OCI-M2 (cell line): ENCODE measurements at regions not wholly inside any gene's neighbourhood (a gene's known extent, or its start where the extent isn't known, plus 50 kb on each side); places are given as distances from the start of the nearest gene placed in this dataset.

Experiments used
- DNase-seq: peaks from one replicate; lab custom pipeline; 2025; ENCODE audit not compliant: unreplicated experiment; lab: John Stamatoyannopoulos, UW

DNA sequence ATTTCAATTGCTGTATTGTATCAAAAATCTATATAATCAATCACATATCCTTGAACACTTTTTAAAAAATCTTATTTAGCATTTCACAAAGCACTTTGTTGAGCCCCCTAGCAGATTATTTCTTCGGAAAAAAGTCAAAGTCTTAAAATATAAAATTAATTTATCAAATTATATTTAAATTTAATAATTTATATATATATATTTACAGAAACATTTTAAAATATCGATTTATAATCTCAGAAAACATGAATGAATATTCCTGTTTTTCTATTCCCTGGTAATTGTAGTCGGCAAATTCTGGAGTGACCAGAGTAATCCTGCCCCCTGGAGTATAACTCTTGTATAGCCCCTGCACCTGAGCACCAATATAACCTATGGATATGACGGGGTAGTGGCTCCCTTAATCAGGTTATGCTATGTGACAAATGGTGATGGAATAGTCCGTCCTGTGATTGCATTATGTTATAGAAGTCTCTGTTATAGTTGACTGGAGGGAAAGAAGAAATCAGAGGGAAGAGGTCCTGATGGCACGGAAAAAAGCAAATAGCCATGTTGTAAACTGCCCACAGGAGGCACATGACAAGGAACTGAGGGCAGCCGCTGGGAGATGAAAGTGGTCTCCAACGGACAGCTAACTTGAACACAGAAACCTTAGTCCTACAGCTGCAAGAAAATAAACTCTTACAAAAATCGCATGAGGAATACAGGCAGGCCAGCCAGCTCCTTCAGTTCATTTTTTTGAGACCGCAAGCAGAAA is 1092.3 kb downstream of the ARAP2 start:
- DNase-seq, result no peak

DNA sequence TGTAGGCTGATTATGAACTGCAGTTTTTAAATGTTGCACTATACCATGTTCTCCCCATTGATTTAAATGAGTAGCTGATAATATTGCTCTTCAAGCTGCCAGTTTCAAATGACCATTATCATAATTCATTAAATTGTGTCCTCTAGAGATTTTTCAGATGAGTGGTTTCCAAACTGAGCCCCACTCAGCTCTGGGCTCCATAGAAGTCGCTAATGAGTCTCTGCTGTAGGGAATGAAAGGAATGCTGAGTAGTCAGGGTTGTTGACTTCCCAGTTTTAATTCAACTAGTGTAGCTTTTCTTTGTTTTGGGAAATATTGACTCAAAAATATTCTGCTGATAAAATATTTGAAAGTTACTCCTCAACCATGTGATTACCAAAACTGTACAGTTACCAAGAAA is 1081.1 kb downstream of the ARAP2 start:
- no peak for DNase-seq

DNA sequence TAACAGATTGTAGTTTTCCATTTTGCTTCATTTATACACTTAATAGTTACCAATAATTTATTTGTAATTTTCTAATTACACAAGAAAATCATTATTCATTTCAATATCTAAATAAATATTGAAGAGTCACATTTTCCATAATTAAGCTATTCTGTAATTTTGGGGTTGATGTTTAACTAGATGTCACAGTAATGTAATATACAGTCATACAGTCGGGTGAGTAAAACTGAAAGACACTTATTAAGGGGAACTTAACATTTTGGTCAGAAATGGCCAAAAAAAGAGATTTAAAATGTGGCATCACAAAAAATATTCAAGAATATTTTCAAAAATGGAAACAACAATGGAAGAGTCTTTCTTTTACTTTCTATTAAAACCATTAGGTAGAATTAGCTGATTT is 1080.3 kb downstream of the ARAP2 start:
- DNase-seq, result no peak

DNA sequence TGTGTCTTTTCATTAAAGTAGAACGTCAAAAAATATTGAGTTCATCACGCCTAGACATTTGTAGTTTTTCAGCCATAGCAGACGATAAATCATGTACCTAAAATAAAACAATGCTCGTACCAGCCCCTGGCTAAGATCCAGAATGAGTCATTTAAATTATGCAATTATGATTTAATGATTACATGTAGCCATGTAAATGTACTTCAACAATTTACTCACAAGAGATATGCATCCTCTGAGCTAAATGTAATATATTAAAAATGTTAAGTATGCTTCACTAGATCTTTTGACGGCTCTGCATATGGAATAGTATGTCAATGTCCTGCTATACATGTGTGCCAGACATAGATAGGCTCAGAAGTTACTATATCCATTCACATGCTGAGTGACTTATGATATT is 1077.8 kb downstream of the ARAP2 start:
- no peak for DNase-seq

DNA sequence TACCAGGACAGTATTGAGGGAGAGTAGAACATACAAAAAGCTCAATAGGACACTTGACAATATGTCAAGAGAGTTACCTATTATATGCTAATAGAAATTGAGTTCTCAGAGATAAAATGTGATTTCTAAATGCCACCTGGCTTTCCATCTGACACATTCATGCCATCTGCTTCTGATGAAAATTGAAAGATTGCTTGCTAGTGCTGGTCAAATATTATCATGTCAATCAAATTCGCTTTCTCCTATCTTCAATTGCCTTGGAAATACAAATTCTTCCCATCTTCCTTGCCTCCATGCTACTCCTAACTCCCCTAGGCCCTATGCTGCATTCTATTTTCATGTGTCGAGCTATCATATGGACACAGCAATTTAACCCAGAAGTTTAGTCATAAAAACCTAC is 1076.9 kb downstream of the ARAP2 start:
- DNase-seq, result no peak

DNA sequence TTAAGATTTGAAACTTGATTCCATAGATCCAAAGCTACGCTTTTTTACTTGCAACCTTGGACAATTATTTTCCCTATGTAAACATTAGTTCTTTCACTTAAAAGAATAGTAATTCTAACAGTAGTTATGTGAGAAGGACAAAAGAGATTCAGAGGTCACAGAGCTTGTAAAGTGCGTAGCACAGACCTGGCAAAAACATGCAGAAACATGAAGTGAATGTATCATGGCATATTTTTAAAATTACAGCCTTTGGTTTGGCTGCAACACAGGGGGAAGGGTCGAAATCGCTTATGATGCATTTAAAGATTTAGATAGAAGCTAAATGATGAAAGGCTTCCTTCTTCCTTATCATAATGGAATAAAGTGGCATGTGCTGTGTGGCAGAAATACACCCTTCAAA is 1068.8 kb downstream of the ARAP2 start:
- DNase-seq, result no peak

DNA sequence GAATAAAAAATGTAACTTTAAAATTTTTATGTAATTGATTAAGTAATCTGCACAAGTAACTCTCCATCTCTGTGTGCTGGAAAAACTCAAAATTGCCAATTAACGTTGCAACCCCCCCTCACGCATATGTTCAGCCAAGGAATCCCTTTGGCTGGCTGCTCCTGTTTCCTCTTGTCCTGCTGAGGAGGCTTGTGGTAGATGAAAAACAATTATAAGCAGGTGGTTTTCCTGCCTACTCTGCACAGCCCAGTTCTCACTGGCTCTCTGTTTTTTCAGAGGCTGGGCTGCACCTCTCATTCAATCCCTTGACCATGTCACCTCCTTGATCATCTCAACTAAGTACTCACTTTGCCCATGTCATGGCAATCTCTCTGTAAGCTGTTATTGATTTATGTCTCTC is 1068.4 kb downstream of the ARAP2 start:
- DNase-seq, result no peak

DNA sequence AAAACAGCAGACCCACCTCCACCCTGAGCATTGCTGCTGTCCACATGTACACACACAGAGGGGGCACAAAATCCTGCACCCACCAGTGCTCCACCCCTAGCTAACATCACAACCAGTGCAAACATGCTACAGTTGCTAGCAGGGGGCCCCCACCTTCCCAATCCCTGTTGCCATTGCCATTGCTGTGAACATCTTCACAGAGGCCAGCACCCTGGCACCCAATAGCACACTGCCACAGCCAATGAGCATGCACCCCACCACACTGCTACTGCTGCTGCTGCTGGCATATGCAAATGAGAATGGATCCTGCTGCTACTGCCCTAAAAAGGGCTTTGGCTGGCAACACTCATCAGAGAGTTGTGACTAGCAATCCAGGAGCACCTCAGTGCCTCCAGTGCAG is 1061.9 kb downstream of the ARAP2 start:
- DNase-seq, result no peak

DNA sequence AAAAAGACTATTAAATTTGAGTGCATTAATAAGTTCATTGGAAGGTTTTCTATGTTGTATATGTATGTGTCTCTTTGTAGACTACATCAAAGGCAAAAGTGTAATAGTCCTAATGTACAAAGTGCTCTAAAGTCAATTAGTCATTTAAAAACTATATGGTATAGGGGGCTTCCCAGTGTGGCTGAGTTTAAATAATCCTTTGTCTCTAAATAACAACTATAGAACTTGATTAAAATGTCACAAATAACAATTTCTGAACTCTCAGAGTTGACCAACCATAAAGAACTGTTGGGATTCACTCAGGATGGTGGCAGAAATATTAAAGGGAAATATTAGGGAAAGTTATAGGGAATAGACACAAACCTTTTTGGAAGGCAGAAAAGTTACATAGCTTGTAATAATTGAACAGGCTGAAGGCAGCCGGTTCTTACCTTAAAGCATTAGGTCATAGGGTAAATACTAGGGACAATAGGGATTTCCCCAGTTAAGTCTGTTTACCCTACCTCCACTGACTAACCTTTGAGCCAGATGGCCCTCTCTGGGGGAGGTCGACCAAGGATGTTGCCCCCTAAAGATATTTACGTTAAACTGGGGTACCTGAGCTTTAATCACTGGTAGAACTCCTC is 1054.2 kb downstream of the ARAP2 start:
- no peak for DNase-seq

DNA sequence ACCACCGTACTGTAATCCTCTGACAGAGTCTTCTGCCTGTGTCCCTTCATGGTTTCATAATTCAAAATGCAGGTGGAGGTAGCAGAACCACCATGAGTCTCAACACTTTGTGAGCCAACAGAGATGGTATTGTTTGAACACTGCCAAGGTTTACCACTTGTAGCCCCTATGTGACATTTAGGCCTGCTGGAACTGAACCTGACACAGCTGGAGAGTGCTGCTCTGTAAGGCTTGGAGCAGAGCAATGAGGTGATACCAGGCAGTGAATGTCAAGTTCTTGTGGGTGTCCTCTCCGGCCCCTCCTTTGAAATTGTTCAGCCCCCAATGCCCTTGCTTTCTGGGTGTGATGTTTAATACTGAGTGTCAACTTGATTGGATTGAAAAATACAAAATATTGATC is 1042.9 kb downstream of the ARAP2 start:
- DNase-seq, result no peak

DNA sequence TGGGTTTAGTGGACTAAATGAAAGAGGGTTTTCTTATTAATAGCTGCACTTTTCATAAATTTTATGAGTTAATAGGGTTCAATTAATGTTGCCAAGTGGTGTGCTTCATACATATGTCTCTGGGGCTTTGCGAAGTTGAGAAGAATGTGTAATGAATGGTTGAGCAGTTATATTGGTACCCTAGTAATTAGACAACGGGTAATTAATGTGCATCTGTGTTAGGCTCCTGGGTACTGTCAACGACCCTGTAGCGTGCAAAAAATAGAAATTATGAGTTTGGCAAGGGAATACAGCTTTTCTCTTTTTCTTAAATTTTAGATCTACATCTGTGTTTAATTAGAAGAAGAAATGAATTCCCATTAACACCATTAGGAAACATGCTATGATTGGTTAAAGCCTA is 1027.7 kb downstream of the ARAP2 start:
- DNase-seq, result no peak

DNA sequence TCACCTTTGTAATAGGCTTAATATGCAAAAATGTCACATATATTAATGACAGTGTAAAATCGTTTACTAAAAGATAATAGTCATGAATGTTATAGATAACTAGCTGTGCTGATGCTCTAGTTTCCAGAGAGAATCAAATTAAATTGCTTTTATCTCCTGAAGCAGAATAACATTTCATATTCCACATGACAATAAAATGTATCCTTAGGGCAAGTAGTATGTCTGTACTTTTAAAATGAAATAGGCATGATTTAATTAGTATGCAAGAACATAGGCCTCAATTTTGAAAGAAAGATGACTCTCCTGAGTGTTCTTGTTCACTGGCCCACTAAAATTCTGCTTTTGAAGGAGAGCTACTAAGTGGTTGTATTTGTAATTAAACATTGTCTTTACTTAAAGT is 1027.0 kb downstream of the ARAP2 start:
- no peak for DNase-seq

DNA sequence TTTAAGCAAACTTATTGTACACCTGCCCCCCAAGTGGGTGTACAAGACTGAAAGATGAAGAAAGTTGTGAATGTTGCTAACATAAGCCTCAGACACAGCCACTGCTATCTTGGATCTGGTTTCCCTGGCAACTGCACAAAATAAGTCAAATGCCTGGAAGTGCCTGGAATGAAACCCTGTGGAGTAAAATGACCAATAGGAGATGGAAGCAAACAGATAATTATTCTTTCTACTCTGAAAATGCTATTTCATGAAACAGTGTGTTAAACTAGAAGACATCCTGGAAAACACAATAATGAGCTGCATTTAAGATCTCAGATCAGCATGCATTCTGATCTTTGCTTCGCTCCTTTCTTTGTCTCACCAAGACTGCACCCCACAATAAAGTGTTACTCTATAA is 1016.0 kb downstream of the ARAP2 start:
- no peak for DNase-seq

DNA sequence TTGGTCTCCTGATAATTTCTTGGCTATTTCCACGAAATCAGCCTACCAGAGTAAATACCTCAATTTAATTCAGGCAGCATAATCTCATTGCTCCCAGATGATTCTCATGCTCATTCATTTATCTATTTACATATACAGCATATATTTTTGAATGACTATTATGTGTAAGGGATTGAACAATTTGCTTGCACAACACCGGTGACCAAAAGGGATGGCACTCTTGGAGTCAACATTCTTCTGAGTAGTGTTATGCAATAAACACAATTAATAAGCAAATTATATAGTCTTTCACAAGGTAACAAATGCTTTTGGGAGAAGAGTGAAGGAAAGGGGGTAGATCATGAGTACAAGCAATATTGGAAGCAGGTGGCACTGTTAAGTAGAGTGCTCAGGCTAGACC is 1015.3 kb downstream of the ARAP2 start:
- DNase-seq, result no peak

DNA sequence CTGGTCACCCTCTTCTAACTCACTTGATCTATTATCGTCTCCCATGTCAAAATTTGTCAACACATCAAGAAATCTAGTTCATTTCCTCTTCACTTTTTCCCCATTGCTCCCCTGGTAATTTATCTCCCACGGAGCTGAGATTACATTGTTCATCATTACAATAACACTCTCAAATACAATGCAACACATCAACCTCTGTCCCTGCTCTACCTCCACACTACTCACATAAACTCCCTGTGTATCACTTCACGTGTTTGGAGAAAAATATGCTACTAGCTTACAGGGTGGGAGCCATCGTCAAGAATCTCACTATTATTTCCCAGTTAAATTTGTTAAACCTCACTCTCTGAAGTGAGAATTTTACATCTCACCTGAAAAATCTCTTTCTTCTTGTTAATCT is 1006.4 kb downstream of the ARAP2 start:
- no peak for DNase-seq

DNA sequence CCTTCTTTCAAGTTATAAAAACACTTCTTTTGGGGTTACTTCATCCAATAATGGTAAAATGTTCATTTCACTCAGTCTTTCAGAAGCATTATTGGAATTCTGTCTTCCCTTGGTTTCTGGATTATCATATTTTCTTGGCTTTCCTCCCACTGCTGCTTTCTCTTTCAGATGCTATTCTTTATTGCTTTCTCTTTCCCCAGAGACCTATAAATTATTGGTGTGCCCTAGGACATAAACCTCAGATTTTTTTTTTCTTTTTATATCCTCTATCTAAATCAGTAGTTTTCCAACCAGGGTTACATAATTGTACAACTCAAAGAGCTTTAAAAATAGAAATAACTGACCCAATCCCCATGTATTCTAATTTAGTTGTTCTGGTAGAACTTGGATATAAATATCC is 1005.5 kb downstream of the ARAP2 start:
- DNase-seq, result no peak

DNA sequence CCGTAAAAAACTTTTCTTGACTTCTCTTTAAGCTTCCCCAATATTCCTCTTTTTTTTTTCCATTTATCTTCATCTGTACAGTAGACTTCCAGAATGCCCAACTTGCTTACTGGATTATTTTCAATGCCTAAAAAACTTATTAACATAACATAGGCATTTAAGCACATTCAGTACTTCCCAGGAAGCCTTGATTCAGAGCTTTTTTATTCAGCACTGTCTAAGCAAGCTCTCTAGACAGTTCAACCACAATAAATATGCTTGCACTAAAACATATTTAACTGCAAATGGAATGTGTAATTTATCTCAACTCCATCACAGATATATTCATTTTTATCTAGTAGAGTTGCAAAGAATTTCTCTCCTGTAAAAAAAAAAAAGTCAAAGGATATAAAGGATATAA is 997.8 kb downstream of the ARAP2 start:
- DNase-seq, result no peak

DNA sequence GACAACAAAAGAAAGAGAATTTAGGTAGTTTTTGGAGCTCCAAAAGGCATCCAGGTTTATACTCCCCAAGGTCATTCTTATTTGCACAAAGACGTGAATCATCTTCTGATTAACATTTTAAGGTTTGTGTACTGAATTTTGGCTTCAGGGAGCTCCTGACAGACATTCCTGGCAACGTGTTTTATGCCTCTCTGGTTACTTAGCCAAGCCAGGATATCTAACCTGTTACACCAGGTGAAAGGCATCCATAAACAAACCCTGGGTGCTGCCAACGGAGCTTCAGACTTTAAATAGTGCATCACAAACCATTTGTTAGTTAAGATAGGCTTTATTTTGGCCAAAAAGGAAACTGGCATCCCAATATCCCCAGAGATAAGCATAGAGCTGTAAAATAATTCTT is 997.3 kb downstream of the ARAP2 start:
- DNase-seq, result no peak

DNA sequence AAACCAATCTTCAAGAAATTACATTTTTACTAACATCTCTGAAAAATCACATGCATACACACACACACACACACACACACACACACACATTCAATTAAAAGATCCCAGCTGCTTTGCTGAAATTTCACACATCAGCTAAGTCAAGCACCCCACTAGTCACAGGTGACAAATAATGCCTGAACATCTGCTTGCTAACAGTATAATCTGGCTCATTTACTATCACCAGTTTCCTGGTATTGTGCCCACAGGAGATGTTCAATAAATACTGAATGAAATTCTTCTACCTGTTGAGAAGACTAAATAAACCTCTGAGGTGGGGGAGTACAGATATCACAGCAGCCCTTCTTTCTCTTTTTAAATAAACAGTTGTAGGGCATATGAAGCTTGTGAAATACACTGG is 994.0 kb downstream of the ARAP2 start:
- no peak for DNase-seq

DNA sequence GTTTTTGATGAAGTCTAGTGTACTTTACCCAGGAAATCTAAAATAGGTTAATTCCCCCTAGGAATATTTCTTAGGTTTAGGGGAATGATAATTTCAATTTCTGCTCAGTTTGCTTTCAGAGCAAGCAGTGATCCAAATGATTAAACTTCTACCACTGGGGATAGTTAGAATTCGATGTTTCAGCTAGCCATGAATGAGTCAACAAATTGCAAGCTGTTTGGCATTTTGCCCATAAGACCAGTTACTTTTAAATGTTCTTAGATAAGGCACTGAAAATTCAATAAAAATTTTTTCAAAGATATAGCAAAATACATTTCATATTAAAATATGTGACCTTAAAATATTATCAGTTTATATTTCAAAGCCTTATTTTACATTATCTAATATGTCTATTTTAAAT is 993.6 kb downstream of the ARAP2 start:
- DNase-seq, result no peak

DNA sequence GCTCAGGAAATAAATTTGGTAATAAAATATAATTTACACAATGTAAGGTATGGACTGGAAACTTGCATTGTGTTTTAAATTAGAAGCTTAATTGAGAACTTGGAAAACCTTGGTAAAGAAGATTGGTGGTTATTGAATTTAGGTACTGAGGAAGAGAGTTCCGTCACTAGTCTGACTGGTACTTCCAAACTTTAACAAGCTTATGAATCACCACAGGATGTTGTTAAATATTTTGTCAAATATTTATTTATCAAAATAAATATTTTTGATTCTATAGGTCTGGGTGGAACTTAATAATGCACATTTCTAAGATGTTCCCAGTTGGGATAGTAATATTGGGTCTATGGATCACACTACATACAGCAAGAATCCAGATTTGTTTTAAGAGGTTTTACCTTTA is 992.2 kb downstream of the ARAP2 start:
- no peak for DNase-seq

DNA sequence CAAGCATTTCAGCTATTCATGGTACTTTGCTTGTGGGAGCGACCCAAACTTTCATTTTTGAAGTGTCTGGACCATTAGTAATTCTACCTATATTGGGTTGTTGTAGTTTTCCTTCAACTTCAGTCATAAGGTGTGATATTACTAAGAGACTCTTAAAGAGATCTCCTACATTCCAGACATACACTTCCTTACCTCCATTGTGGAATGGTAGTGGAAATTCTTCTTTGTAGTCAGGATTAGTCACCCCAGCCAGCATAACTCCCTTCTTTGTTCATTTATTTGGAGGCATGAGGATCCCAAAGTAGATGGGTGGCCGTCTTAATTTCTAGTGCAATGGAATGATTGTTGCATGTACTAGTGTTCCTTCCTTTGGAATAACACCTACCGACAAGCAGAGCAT is 991.4 kb downstream of the ARAP2 start:
- no peak for DNase-seq

DNA sequence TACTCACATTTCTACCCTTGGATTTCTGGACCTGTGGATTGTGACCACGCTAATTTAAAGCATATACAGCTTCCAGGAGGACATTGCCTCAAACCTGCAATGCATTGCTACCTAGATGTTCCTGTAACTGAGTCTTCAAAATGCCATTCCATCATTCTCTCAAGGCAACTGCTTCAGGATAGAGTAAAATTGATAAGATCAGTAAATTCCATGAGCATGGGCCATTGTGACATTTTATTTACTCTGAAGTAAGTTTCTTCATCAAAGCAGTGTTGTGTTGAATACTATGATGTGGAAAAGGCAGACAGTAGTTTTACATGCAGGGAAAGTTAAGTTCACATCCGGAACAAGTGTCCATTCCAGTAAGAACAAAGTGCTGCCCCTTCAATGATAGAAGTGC is 991.0 kb downstream of the ARAP2 start:
- DNase-seq, result no peak
